Tibial artery (tissue), 4 donors: ENCODE measurements at regions not wholly inside any gene's neighbourhood (a gene's known extent, or its start where the extent isn't known, plus 50 kb on each side); places are given as distances from the start of the nearest gene placed in this dataset.

Experiments used
- DNase-seq, 2 donors: peaks; one replicate each; pipeline ENCODE4 v3.0.0-alpha.2; 2019
- H3K27ac ChIP-seq, 2 donors: fragments of 200-600 bp; sonication (generic) in 1 of 2; 1 replicate in 1 of 2; 2 replicates in 1 of 2; pipeline ENCODE4 v1.5.1; 2018 to 2019; ENCODE audit warnings: mild to moderate bottlenecking in 1 of 2
- H3K27me3 ChIP-seq, 2 donors: fragments of 200-600 bp; sonication (generic) in 1 of 2; one replicate each; pipeline versions ENCODE4 v1.5.1 to v1.6.0; 2016 to 2019
- H3K36me3 ChIP-seq, 3 donors: fragments of 200-600 bp; sonication (generic) in 2 of 3; one replicate each; pipeline ENCODE4 v1.5.1; 2016 to 2019; ENCODE audit warnings: mild to moderate bottlenecking in 2 of 3
- H3K4me1 ChIP-seq, 4 donors: fragments of 200-600 bp; sonication (generic) in 2 of 4; 1 replicate in 3 of 4; 2 replicates in 1 of 4; pipeline ENCODE4 v1.5.1; 2016 to 2019
- H3K4me3 ChIP-seq, 2 donors: fragments of 200-600 bp; sonication (generic) in 1 of 2; 1 replicate in 1 of 2; 2 replicates in 1 of 2; pipeline ENCODE4 v1.5.1; 2018 to 2019; ENCODE audit warnings: mild to moderate bottlenecking in 2 of 2
- H3K9me3 ChIP-seq, 3 donors: fragments of 200-600 bp; sonication (generic) in 1 of 3; one replicate each; pipeline ENCODE4 v1.5.1; 2016 to 2019
- CTCF ChIP-seq, 2 experiments: fragments of 200-600 bp in 1 of 2; fragments of 450-650 bp in 1 of 2; IDR thresholded peaks; one replicate each; pipeline ENCODE4 v1.5.1; 2017 to 2019; ENCODE audit warnings: antibody characterized with exemption in 2 of 2, mild to moderate bottlenecking in 1 of 2, moderate library complexity in 1 of 2
- intact Hi-C: fragments of 100-400 bp; cut with DNase I; formaldehyde crosslinking; loops from one replicate; pipeline ENCODE4 v1.15.0; 2023; ENCODE audit warnings: low total_unique reads

DNA sequence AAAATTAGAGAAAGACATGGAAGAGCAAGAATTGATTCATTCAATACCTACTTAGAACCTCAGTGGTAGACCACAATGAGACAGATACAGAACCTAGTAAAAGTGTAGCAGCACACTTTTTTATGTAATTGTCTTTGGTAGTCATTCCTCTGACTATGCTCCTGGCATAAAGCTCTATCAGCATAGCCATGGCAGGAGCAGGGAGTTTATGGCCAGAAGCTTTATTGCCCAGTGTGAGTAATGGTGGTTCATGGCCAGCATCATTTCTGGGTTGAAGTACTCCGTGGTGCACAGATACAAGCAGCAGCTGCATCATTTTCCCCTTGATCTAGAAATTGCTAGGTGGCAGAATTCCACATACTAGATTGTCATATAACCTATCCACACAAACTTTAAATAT is 352.6 kb downstream of the TBC1D4 start:
- Histone ChIP-seq H3K9me3 (no peaks in the 10 kb centered on the region), H3K4me3 (no peak overlapping the region), H3K27me3 (no peaks in the 10 kb centered on the region), H3K27ac (no peak overlapping the region), H3K36me3 (no peaks in the 10 kb centered on the region), H3K4me1 (no peaks in the 10 kb centered on the region)
- TF ChIP-seq CTCF (IDR thresholded peaks at IDR 0.05) = no peak
- DNase-seq = no peak
- intact Hi-C loops = no loop called here

DNA sequence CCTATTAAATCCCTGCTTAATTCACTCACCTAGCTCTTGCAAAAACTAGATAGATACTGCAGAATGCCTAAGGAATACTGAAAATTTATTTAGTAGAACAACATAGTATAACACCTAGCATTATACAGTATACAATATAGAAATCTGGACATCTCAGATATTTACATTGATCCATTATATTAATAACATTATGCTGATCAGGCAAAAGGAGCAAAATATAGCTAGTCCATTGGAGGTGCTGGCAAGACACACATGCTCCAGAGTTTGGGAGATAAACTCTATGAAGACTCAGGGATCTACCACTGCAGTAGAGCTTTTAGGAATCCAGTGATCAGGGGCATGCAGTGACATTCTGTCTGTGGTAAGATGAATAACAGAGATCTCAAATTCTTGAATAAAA is 357.6 kb downstream of the TBC1D4 start:
- no peaks in the 10 kb centered on the region for H3K9me3 ChIP-seq
- no peaks in the 10 kb centered on the region for H3K27me3 ChIP-seq
- no peak for TF ChIP-seq CTCF (IDR thresholded peaks at IDR 0.05)
- H3K36me3 ChIP-seq = no peaks in the 10 kb centered on the region
- H3K27ac ChIP-seq = no peak overlapping the region
- intact Hi-C loops = no loop called here
- H3K4me1 ChIP-seq = no peaks in the 10 kb centered on the region
- DNase-seq = no peak
- H3K4me3 ChIP-seq = no peak overlapping the region

- Histone ChIP-seq H3K4me1 (no peaks in the 10 kb centered on the region), H3K27me3 (no peaks in the 10 kb centered on the region), H3K9me3 (no peaks in the 10 kb centered on the region), H3K27ac (no peak overlapping the region), H3K4me3 (no peak overlapping the region), H3K36me3 (no peaks in the 10 kb centered on the region)
- intact Hi-C loops = no loop called here
- no peak for TF ChIP-seq CTCF (IDR thresholded peaks at IDR 0.05)
- no peak for DNase-seq
Measured at GRCh38 chr13:75123428-75123827, 358.5 kb downstream of the TBC1D4 start.

DNA sequence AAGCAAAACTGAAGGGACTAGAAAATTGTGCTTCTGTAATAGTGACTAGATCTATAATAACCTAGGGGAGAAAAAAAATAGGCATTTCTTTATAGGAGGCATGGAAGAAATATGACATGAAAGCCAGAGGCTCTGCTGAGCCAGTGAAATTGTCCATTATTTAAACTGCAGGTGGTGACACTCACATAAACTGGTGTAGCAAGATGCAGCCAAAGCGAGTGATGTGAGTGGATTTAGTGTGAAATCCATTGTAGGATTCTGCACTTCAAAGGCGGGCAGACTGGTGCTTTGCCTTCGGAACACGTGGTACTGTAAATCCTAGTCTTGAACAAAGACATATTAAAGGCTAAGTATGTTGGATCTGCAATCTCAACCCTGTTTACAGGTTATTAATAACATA is 361.9 kb downstream of the TBC1D4 start:
- intact Hi-C loops = no loop called here
- no peak for TF ChIP-seq CTCF (IDR thresholded peaks at IDR 0.05)
- Histone ChIP-seq H3K27me3 (no peaks in the 10 kb centered on the region), H3K4me3 (no peak overlapping the region), H3K9me3 (no peaks in the 10 kb centered on the region), H3K27ac (no peak overlapping the region), H3K36me3 (no peaks in the 10 kb centered on the region), H3K4me1 (no peaks in the 10 kb centered on the region)
- DNase-seq = no peak

GRCh38 chr13:75115171-75115570 is 366.8 kb downstream of the TBC1D4 start:
- no peaks in the 10 kb centered on the region for H3K4me1 ChIP-seq
- no peak for DNase-seq
- H3K27me3 ChIP-seq = no peaks in the 10 kb centered on the region
- H3K36me3 ChIP-seq = no peaks in the 10 kb centered on the region
- peaks cover 0 to 9% (median 0%) of the 10 kb centered on the region in 3 donors for H3K9me3 ChIP-seq
- intact Hi-C loops = no loop called here
- H3K4me3 ChIP-seq = no peak overlapping the region
- TF ChIP-seq CTCF (IDR thresholded peaks at IDR 0.05) = no peak
- no peak overlapping the region for H3K27ac ChIP-seq

DNA sequence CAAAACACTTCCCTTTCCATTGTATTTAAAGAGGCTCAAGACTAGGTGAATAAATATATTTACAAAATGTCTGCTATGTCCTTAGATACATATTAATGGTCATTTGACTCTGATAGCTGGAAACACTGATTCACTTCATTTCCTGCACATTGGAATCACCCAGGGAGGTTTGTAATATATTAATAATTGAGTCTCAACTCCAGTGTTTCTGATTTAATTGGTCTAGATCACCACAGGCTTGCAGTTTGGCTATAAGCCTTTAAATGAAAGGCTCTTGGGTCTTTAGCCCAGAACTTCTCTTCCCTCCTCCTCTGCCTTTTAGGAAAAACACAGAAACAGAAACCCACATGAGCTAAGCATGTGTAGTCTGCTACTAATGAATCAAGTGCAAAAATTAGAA is 378.0 kb downstream of the TBC1D4 start:
- H3K36me3 ChIP-seq = no peaks in the 10 kb centered on the region
- intact Hi-C loops = no loop called here
- no peaks in the 10 kb centered on the region for H3K27me3 ChIP-seq
- peaks cover 0 to 18% (median 3%) of the 10 kb centered on the region in 4 donors for H3K4me1 ChIP-seq
- no peak for TF ChIP-seq CTCF (IDR thresholded peaks at IDR 0.05)
- no peak overlapping the region for H3K27ac ChIP-seq
- H3K4me3 ChIP-seq = no peak overlapping the region
- DNase-seq = no peak
- H3K9me3 ChIP-seq = peaks cover 0 to 11% (median 7%) of the 10 kb centered on the region in 3 donors
